ENCODE measurements at regions not wholly inside any gene's neighbourhood (a gene's known extent, or its start where the extent isn't known, plus 50 kb on each side); places are given as distances from the start of the nearest gene placed in this dataset.

DNA sequence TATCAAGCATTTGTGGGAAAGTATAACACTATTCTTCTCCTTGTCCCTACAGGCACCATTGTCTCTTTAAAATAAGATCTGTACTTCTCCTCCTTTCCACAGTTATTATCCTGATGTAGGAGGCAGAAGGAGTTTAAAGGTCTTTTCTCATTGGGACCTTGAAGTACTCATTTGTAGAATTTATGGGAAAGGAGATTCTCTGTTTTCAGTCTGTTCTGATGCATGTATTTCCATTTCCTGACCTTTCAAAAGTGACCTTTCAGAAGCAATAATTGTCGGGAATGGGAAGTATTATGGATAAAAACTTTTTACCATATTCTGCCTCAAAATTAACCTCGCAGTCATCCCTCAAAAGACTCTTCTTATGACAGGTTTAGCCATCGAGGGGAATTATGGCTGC lies 224.8 kb downstream of the CTH start:
- TF ChIP-seq CTCF (IDR thresholded peaks at IDR 0.05): no peak
- no peak for TF ChIP-seq POLR2A (IDR thresholded peaks at IDR 0.05)
